GM18505 (cell line): ENCODE measurements at regions not wholly inside any gene's neighbourhood (a gene's known extent, or its start where the extent isn't known, plus 50 kb on each side); places are given as distances from the start of the nearest gene placed in this dataset.
"Not testable (repeated sequence)": the region's sequence is repeated elsewhere in the genome, so short reads cannot be mapped to it uniquely, and the experiment has no call there.

Experiments
- ATAC-seq: cut with Tn5 transposase; IDR thresholded peaks from one replicate; pipeline ENCODE4 v1.9.1; 2021; ENCODE audit not compliant: unreplicated experiment
- POLR2A ChIP-seq: IDR thresholded peaks from 4 replicates; pipeline ENCODE4 v1.6.1; 2011; ENCODE audit warnings: borderline replicate concordance; ENCODE audit not compliant: insufficient read depth, insufficient read length; ENCODE audit errors: extremely low read depth

DNA sequence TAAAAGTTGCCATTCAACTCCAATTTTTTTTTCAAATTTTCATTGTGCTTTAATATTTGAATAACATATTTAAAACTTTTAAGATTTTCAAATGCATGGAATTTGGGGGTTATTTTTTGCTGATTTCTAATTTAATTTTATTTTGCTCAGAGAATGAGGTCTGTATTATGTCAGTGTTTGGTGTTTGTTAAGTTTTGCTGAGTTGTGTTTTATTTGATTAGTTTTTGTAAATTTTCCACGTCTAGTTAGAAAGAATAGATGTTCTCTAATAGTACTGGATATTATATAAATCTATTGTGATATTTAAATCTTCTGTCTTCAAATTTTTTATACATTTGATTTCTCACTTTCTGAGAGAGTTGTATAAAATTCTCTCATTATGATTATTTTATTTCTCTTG is 145.9 kb downstream of the MACIR start:
- ATAC-seq: no peak
- no peak for TF ChIP-seq POLR2A

DNA sequence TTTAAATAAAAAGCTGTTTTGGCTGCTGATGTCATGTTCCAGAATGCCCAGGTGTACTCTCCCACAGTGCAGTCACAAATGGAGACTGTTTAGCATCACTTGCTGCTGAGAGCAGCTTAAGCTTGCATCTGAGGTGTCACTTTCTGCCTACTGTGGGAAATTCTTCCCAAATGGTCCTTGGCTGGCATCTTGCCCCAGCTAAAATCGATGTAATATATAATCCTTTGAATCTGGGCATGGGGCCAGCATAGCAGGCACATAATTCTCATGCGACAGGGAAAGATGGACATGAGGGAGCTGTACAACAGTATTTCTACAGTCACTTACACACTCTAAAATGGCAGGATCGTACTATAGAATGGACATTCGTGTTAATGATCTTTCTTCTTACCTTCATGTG is 144.3 kb downstream of the MACIR start:
- ATAC-seq: no peak
- no peak for TF ChIP-seq POLR2A

DNA sequence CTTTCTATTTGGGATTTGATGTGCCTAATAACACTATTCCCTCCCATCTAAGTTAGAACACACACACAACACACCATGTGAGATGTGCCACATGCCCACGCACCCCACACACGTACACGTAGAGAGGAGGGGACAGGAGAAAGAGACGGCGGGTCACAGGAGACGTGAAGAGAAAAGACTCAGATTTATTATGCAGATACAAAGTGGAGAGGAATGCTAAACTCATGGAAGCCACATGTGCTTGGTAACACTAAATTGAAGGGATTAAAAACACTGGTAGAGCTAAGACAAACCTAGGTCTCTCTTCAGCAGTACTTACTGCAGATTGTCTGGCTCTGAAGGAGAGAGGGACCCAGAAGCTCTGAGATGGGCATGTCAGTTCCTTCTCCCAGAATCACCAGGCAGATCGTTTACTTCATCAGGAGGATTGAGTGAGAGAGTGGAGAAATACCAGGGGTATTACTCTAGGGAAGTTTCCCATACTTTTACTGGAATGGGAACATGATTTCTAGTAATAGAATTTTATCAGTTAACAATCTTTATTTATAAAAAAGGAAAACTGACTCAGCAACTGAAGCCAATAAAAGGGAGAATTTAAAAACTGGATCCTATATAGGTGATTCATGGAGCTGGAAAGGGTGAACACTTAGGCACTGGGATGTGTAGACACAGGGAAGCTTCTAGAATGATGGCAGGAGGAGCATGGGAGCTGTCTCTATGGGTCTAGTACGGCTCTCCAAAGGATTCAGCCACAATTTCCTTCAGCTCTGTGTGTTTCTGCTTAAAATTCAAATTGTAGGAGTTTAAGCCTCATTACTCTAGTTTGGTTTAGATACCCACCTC is 139.4 kb downstream of the MACIR start:
- TF ChIP-seq POLR2A: no peak

DNA sequence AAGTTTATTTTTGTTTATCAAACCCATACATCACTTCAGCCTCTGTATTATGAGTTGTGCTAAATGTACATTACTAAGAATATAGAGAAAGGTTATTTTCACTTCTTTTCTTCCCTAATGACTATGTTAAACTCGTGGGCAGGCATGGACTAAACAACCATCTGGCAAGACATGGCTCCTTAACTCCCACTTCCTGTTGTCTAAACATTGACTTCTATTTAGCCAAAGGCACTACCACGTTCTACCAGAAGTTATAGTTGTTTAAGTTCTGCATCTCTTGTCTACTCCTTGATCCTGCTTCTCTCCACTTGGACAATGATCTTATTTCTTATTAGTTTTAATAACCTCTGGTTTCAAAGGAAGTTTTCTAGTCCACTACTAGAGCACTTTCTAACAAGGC is 136.1 kb downstream of the MACIR start:
- ATAC-seq: no peak
- no peak for TF ChIP-seq POLR2A

More for the DNA sequence above, 139.4 kb downstream of the MACIR start:
- no peak for ATAC-seq

DNA sequence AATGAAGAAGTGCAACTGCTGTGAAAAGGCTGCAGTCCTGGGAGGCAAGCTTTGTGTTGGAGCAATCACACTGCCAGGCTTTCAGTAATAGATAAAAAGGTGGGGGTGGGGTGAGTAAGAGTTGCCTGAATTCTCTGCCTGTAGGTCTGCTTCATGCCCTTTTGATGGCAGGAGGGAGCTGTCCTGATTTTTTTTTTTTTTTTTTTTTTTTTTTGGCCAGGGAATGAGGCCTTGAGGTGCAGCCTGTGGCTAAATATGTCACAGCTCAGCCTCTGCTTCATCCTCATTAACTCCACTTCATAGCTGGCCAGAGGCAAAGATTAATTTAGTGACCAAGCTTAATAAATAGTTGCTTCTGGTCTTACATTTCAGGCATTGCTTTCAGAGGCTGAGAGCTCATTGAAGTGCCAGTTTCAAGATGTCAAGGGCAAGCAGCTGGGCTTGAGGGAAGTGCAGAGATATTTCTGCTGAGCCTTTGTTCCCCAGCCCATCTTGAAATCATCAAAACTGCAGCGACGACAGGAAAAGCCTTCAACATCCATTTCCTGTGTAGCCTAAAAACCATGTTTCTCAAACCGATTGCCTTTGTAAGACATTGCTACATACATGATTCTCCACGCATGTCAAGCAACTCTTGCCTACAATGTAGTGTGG is 134.7 kb downstream of the MACIR start:
- no peak for ATAC-seq
- no peak for TF ChIP-seq POLR2A

DNA sequence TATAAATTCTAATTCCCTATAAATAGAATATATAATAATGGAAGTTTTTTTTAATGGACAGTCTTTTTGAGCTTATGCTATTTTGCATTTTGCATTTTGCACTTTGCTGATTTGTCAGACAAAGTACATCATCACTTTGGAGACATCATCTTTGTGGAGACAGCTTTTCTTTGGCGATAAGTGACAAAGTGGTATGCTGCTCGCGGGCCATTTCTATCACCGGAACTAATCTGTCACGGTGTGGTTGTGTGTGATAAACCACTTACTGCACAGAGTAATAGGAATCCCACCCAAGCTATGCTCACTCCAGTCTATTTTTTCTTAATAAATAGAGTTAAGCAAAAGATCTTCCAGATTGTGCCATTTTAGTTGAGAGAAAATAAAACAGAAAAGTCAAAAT is 133.1 kb downstream of the MACIR start:
- ATAC-seq: no peak
- TF ChIP-seq POLR2A: no peak

DNA sequence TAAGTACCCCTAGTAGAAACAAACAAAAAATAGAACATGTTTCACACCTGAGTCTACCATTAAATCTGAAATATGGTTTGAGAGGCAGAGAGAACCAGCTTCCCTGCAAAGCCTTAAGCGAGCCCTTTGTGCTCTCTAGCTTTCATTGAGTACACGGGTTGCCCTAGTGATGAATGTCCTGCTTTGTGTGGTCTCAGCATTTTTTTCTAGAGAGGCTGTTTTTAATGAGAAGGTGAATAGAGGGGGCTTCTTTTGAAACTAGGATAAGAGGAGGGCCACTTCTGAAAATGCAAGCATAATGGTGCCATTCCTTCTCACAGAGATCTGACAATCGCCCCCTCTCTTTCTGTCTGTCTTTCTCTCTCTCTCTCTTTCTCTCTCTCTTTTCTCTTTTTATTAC is 131.3 kb downstream of the MACIR start:
- ATAC-seq: no peak
- no peak for TF ChIP-seq POLR2A

DNA sequence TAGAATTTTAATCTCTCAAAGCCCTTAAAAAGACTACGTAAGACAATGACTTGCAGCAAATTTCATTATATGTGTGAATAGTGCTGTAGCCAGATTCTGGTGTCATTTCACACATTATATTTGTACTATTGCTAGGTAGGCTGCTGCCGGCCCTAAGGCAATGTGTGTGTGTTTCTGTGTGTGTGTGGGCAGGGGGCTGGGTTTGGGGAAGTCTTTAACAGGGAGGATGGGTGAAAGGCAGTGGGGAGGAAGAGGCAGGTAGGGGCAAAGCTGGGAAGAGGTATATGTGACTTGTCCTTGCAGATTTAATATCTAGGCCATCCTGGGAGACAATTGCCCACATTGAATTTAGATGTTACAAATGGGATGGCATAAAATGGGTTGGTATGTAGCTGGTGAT is 130.8 kb downstream of the MACIR start:
- no peak for TF ChIP-seq POLR2A

DNA sequence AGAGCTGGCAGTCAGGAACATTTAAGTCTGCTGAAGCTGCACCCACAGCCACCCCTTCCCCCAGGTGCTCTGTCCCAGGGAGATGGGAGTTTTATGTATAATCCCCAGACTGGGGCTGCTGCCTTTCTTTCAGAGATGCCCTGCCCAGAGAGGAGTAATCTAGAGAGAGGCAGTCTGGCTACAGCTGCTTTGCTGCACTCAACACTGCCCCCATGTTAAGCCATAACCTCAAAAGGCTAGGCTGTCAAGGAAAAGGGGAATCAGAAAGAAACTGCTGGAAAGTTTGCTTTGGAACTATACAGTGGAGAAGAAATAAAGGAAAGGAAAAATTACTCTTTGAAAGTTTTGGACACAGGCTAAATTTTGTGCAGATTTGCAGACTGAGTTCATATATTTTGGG is 127.2 kb downstream of the MACIR start:
- ATAC-seq: no peak
- no peak for TF ChIP-seq POLR2A

More for the DNA sequence above, 130.8 kb downstream of the MACIR start:
- no peak for ATAC-seq

DNA sequence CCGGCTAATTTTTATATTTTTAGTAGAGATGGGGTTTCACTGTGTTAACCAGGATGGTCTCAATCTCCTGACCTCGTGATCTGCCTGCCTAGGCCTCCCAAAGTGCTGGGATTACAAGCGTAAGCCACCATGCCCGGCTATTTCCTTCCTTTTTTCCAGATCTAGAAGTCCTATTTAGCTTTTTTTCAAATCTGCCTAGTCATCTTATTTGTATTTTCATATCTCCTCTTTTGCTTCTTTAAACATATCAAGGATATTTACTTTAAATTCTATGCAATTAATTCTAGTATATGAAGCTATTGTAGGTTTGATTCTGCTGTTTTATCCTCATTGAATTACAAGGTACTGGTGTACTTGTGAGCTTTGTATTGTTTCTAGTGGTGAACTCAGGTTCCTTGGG is 119.1 kb downstream of the MACIR start:
- ATAC-seq: not testable (repeated sequence)

DNA sequence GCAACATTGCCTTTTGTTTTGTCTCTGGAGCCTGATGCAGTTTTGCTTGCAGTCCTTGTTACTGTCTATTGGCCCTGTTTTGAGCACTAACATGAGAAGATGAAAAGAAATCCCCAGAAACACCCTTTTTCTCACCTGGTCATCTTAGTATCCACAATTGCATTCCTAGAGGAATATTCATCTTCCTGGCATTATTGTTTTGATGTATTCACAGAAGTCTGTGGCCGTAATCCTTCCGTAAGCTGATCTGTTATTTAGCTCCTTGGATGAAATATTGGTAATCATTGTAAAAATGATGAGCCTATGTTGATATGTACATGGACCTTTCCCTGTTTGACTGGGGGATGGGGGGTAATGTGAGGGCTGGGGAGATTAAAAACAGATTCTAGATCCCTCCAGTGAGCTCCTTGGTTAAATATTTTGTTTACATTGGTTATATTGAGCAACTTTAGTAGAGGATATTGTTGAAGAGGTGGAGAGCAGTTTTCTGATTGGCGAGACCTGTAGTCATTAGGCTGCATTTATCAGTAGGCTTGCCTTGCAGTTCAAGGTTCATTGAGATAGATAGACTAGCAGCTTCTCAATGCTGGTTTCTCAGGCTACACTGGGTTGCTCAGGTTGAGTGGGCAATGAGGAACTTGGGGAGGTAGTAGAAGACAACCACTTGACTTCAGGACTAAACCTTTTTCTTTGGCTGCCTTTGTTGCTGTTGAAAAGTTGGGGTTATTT is 117.5 kb downstream of the MACIR start:
- no peak for TF ChIP-seq POLR2A
- no peak for ATAC-seq

DNA sequence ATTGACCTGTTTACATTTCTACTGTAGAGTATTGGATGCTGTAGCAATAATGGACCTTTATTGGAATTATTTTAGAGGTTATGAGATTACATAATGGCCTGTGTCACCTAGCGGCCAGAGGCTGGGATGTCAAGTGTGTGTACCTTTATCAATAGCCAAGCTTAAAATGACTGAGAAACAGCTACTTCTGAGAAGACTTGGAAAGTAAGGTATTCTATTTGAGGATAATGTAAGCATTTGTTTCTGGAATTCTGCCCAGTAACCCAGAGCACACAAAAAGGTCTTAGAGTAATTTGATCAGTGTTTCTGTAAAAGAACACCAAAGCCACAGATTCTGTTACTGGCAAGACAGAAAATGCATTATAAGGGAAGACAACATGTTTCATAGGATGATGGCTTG is 116.8 kb downstream of the MACIR start:
- no peak for ATAC-seq
- TF ChIP-seq POLR2A: no peak

DNA sequence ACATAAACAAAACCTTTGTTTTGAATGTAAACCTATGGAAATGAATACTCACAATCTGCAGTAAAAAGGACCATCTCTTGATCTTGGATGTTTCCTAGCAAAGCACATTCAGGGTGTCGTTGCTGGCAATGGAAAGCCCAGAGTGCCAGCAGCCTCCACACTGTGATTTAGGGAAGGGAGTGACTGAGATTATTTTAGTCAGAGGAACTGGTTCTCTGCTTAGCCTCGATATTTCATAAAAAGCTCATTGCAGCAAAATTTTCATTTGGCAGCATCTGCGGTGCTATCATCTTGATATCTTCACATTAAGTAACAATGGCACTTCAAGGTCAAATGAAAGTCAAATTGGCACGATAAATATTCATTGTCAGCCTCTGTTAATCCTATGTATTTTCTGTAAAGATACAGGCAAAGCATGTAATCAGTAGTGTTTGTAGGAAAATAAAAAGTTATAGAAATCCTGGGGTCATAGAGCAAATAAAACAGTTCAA is 116.0 kb downstream of the MACIR start:
- no peak for TF ChIP-seq POLR2A
- no peak for ATAC-seq
